Stomach smooth muscle (tissue), 2 donors: ENCODE measurements at regions not wholly inside any gene's neighbourhood (a gene's known extent, or its start where the extent isn't known, plus 50 kb on each side); places are given as distances from the start of the nearest gene placed in this dataset.
"Not testable (repeated sequence)": the region's sequence is repeated elsewhere in the genome, so short reads cannot be mapped to it uniquely, and the experiment has no call there.

Experiments
- H3K27ac ChIP-seq: one replicate; pipeline ENCODE4 v1.7.0; 2013; ENCODE audit warnings: mild to moderate bottlenecking, low read length, inconsistent platforms
- H3K27me3 ChIP-seq, 2 donors: one replicate each; pipeline ENCODE4 v1.7.0; 2013; ENCODE audit warnings: low read length in 2 of 2; ENCODE audit not compliant: insufficient read depth in 2 of 2, control insufficient read depth in 1 of 2
- H3K36me3 ChIP-seq, 2 donors: one replicate each; pipeline ENCODE4 v1.7.0; 2013; ENCODE audit warnings: low read length in 2 of 2; ENCODE audit not compliant: control insufficient read depth in 2 of 2, insufficient read depth in 2 of 2
- H3K4me1 ChIP-seq: one replicate; pipeline ENCODE4 v1.7.0; 2013; ENCODE audit warnings: low read length; ENCODE audit not compliant: control insufficient read depth, insufficient read depth
- H3K4me3 ChIP-seq, 2 donors: one replicate each; pipeline ENCODE4 v1.7.0; 2013; ENCODE audit warnings: low read length in 2 of 2
- H3K9ac ChIP-seq, 2 donors: one replicate each; pipeline ENCODE4 v1.7.0; 2013; ENCODE audit warnings: low read length in 2 of 2, mild to moderate bottlenecking in 1 of 2
- H3K9me3 ChIP-seq, 2 donors: one replicate each; pipeline ENCODE4 v1.7.0; 2013; ENCODE audit warnings: low read length in 2 of 2; ENCODE audit not compliant: control insufficient read depth in 2 of 2
- donor health status: healthy.
- donor health status: Pancreatic carcinoma.

GRCh38 chr17:33871720-33872540, 383.2 kb upstream of the CCL2 start:
- H3K4me3 ChIP-seq: no peak overlapping the region
- no peaks in the 10 kb centered on the region for H3K36me3 ChIP-seq
- H3K9me3 ChIP-seq: peaks cover 0 to 5% of the 10 kb centered on the region in 2 donors
- peaks cover 2 to 4% of the 10 kb centered on the region in 2 donors for H3K27me3 ChIP-seq
- H3K9ac ChIP-seq: no peak overlapping the region
- no peaks in the 10 kb centered on the region for H3K4me1 ChIP-seq
- no peak overlapping the region for H3K27ac ChIP-seq

- H3K9ac ChIP-seq: no peak overlapping the region
- no peaks in the 10 kb centered on the region for H3K4me1 ChIP-seq
- no peak overlapping the region for H3K27ac ChIP-seq
- peaks cover 0 to 5% of the 10 kb centered on the region in 2 donors for H3K9me3 ChIP-seq
- no peaks in the 10 kb centered on the region for H3K36me3 ChIP-seq
- H3K27me3 ChIP-seq: peaks cover 2 to 4% of the 10 kb centered on the region in 2 donors
- H3K4me3 ChIP-seq: no peak overlapping the region
These were observed 381.9 kb upstream of the CCL2 start for GRCh38 chr17:33873201-33873617.

- Histone ChIP-seq H3K9ac (no peak overlapping the region), H3K4me1 (no peaks in the 10 kb centered on the region), H3K27me3 (peaks cover 2 to 4% of the 10 kb centered on the region in 2 donors), H3K27ac (no peak overlapping the region), H3K36me3 (no peaks in the 10 kb centered on the region), H3K9me3 (peaks cover 0 to 5% of the 10 kb centered on the region in 2 donors), H3K4me3 (no peak overlapping the region)
These were observed 380.4 kb upstream of the CCL2 start for GRCh38 chr17:33874617-33875060.

GRCh38 chr17:33875973-33876372, 379.1 kb upstream of the CCL2 start:
- Histone ChIP-seq H3K27ac (no peak overlapping the region), H3K9ac (no peak overlapping the region), H3K27me3 (peaks cover 2 to 4% of the 10 kb centered on the region in 2 donors), H3K36me3 (no peaks in the 10 kb centered on the region), H3K4me3 (no peak overlapping the region), H3K4me1 (no peaks in the 10 kb centered on the region), H3K9me3 (peaks cover 0 to 5% of the 10 kb centered on the region in 2 donors)

GRCh38 chr17:33882273-33882672, 372.8 kb upstream of the CCL2 start:
- H3K27ac ChIP-seq, H3K27me3 ChIP-seq, H3K9ac ChIP-seq, H3K4me3 ChIP-seq, H3K36me3 ChIP-seq, H3K4me1 ChIP-seq, H3K9me3 ChIP-seq: not testable (repeated sequence)

GRCh38 chr17:33882677-33883076, 372.4 kb upstream of the CCL2 start:
- H3K27ac ChIP-seq, H3K9ac ChIP-seq, H3K9me3 ChIP-seq, H3K4me3 ChIP-seq, H3K27me3 ChIP-seq, H3K4me1 ChIP-seq, H3K36me3 ChIP-seq: not testable (repeated sequence)

GRCh38 chr17:33888455-33888854, 366.6 kb upstream of the CCL2 start:
- no peaks in the 10 kb centered on the region for H3K9me3 ChIP-seq
- H3K27me3 ChIP-seq: no peaks in the 10 kb centered on the region
- H3K27ac ChIP-seq: no peak overlapping the region
- H3K4me1 ChIP-seq: no peaks in the 10 kb centered on the region
- no peak overlapping the region for H3K9ac ChIP-seq
- H3K4me3 ChIP-seq: no peak overlapping the region
- H3K36me3 ChIP-seq: no peaks in the 10 kb centered on the region

GRCh38 chr17:33889040-33889439, 366.0 kb upstream of the CCL2 start:
- Histone ChIP-seq H3K9ac (no peak overlapping the region), H3K4me1 (no peaks in the 10 kb centered on the region), H3K27ac (no peak overlapping the region), H3K27me3 (no peaks in the 10 kb centered on the region), H3K4me3 (no peak overlapping the region), H3K36me3 (no peaks in the 10 kb centered on the region), H3K9me3 (no peaks in the 10 kb centered on the region)

- H3K36me3 ChIP-seq: no peaks in the 10 kb centered on the region
- no peaks in the 10 kb centered on the region for H3K9me3 ChIP-seq
These were observed 365.3 kb upstream of the CCL2 start for GRCh38 chr17:33889766-33890165.

GRCh38 chr17:33892717-33893591, 362.1 kb upstream of the CCL2 start:
- Histone ChIP-seq H3K27me3 (peaks cover 0 to 5% of the 10 kb centered on the region in 2 donors), H3K4me1 (no peaks in the 10 kb centered on the region), H3K4me3 (no peak overlapping the region), H3K9ac (no peak overlapping the region), H3K36me3 (no peaks in the 10 kb centered on the region), H3K27ac (no peak overlapping the region), H3K9me3 (no peaks in the 10 kb centered on the region)

More at GRCh38 chr17:33889766-33890165, 365.3 kb upstream of the CCL2 start:
- Histone ChIP-seq H3K27ac (no peak overlapping the region), H3K27me3 (no peaks in the 10 kb centered on the region), H3K4me3 (no peak overlapping the region), H3K9ac (no peak overlapping the region), H3K4me1 (no peaks in the 10 kb centered on the region)
